GM12878 (cell line): ENCODE measurements at regions not wholly inside any gene's neighbourhood (a gene's known extent, or its start where the extent isn't known, plus 50 kb on each side); places are given as distances from the start of the nearest gene placed in this dataset.

Experiments used
- ATAC-seq: fragments of 200-7000 bp; cut with Tn5 transposase; 3 replicates; pipeline ENCODE4 v1.9.1; 2020; ENCODE audit warnings: mild to moderate bottlenecking, moderate library complexity
- BruUV-seq: library from RNA; stranded (reverse); fragments of 400-500 nt; replicated peaks from 2 replicates; lab custom pipeline; 2021; lab: Mats Ljungman, UMichigan
- CTCF ChIA-PET: fragments of 300-600 bp; sonication (Branson Sonifier 250); formaldehyde crosslinking; extraction: SDS; loops from one replicate; lab custom pipeline; 2021; ENCODE audit warnings: inconsistent platforms; lab: Yijun Ruan, JAX
- POLR2A ChIA-PET: fragments of 350-600 bp; formaldehyde crosslinking; extraction: SDS; loops from one replicate; lab custom pipeline; 2021; ENCODE audit warnings: inconsistent platforms; lab: Charles Lee
- RAD21 ChIA-PET: fragments of 300-600 bp; sonication (Branson Sonifier 250); formaldehyde crosslinking; loops from one replicate; lab custom pipeline; 2023; ENCODE audit warnings: antibody characterized with exemption; ENCODE audit not compliant: unreplicated experiment; lab: Charles Lee
- SMC1A ChIA-PET: fragments of 300-600 bp; sonication (Branson Sonifier 250); formaldehyde crosslinking; loops from one replicate; lab custom pipeline; 2023; ENCODE audit not compliant: unreplicated experiment, uncharacterized antibody; lab: Charles Lee
- DNase-seq: peaks from one replicate; pipeline ENCODE4 v3.0.0-alpha.2; 2011; ENCODE audit warnings: low read depth, low spot score
- FAIRE-seq: peaks from 3 replicates; lab custom pipeline; 2011; peaks lifted over from hg19 to GRCh38; lab: Jason Lieb, UNC
- H2AFZ ChIP-seq: 2 replicates; pipeline ENCODE4 v1.6.0; 2011; ENCODE audit warnings: low read depth, low read length, control low read depth; ENCODE audit not compliant: control insufficient read depth
- H3K27ac ChIP-seq: 2 replicates; pipeline ENCODE4 v1.5.1; 2011; ENCODE audit warnings: control low read depth; ENCODE audit not compliant: control insufficient read depth, insufficient read depth
- H3K27me3 ChIP-seq, 2 experiments: replicated peaks in 1 of 2; 2 replicates each; pipeline versions ENCODE4 v1.6.0 to v1.6.1; 2011; ENCODE audit warnings: low read length in 1 of 2; ENCODE audit not compliant: control insufficient read depth in 2 of 2, insufficient read depth in 2 of 2
- H3K36me3 ChIP-seq, 2 experiments: 2 replicates each; pipeline ENCODE4 v1.5.1; 2011; ENCODE audit warnings: low read length in 1 of 2; ENCODE audit not compliant: control insufficient read depth in 2 of 2, insufficient read depth in 2 of 2
- H3K4me1 ChIP-seq: 2 replicates; pipeline ENCODE4 v1.6.1; 2011; ENCODE audit warnings: mild to moderate bottlenecking, low read length, moderate library complexity, mixed read lengths; ENCODE audit not compliant: control insufficient read depth, insufficient read depth
- H3K4me2 ChIP-seq: 2 replicates; pipeline ENCODE4 v1.6.0; 2011; ENCODE audit warnings: control low read depth; ENCODE audit not compliant: control insufficient read depth, insufficient read depth
- H3K4me3 ChIP-seq: fragments of 200-600 bp; sonication (generic); 2 replicates; pipeline ENCODE4 v1.5.1; 2016
- H3K79me2 ChIP-seq: 2 replicates; pipeline ENCODE4 v1.6.0; 2011; ENCODE audit warnings: low read length; ENCODE audit not compliant: control insufficient read depth, insufficient read depth
- H3K9ac ChIP-seq: 2 replicates; pipeline ENCODE4 v1.8.0; 2011; ENCODE audit warnings: low read length, control low read depth, mixed read lengths; ENCODE audit not compliant: control insufficient read depth, insufficient read depth
- H3K9me3 ChIP-seq: replicated peaks from 3 replicates; pipeline ENCODE4 v1.5.1; 2011; ENCODE audit warnings: mild to moderate bottlenecking, low read length; ENCODE audit not compliant: control insufficient read depth, insufficient read depth
- H4K20me1 ChIP-seq: 2 replicates; pipeline ENCODE4 v1.6.0; 2011; ENCODE audit not compliant: control insufficient read depth, insufficient read depth
- BCL3 ChIP-seq: IDR thresholded peaks from 2 replicates; pipeline ENCODE4 v1.6.1; 2011; ENCODE audit warnings: borderline replicate concordance, low read depth, mild to moderate bottlenecking, moderate library complexity, low read length; ENCODE audit not compliant: insufficient read depth, poor library complexity, severe bottlenecking
- CTCF ChIP-seq, 3 experiments: IDR thresholded peaks in 2 of 3; conservative IDR thresholded peaks in 1 of 3; 2 replicates each; pipeline ENCODE4 v1.5.1; 2011; ENCODE audit warnings: low read depth in 3 of 3, low read length in 3 of 3, mild to moderate bottlenecking in 3 of 3, control low read depth in 2 of 3, moderate library complexity in 2 of 3, inconsistent platforms in 1 of 3, mixed read lengths in 1 of 3; ENCODE audit not compliant: control insufficient read depth in 2 of 3, insufficient read depth in 1 of 3; ENCODE audit errors: extremely low read depth in 1 of 3
- FOXM1 ChIP-seq: IDR thresholded peaks from 2 replicates; pipeline ENCODE4 v1.6.1; 2012; ENCODE audit warnings: low read depth, mild to moderate bottlenecking, inconsistent platforms, low read length, moderate library complexity
- HDAC2 ChIP-seq: fragments of 200-600 bp; sonication (generic); IDR thresholded peaks from 2 replicates; pipeline ENCODE4 v1.6.1; 2017
- HDAC6 ChIP-seq: fragments of 200-600 bp; sonication (generic); IDR thresholded peaks from one replicate; pipeline ENCODE4 v1.8.0; 2017; ENCODE audit warnings: antibody characterized with exemption; ENCODE audit not compliant: unreplicated experiment
- KLF5 ChIP-seq: fragments of 450-650 bp; IDR thresholded peaks from 2 replicates; pipeline ENCODE4 v1.6.1; 2014; ENCODE audit warnings: mild to moderate bottlenecking; ENCODE audit not compliant: partially characterized antibody
- MYB ChIP-seq: fragments of 150-350 bp; IDR thresholded peaks from 2 replicates; pipeline ENCODE4 v1.6.1; 2014; ENCODE audit warnings: mild to moderate bottlenecking, low read depth, low read length, borderline replicate concordance
- NKRF ChIP-seq: fragments of 450-650 bp; conservative IDR thresholded peaks from 2 replicates; pipeline ENCODE4 v1.6.1; 2017; ENCODE audit warnings: mild to moderate bottlenecking, moderate library complexity
- PAX8 ChIP-seq: fragments of 450-650 bp; IDR thresholded peaks from 2 replicates; pipeline ENCODE4 v1.6.1; 2017; ENCODE audit warnings: mild to moderate bottlenecking, moderate library complexity
- POLR2AphosphoS2 ChIP-seq: IDR thresholded peaks from 2 replicates; pipeline ENCODE4 v1.6.1; 2011; ENCODE audit warnings: low read depth, mild to moderate bottlenecking, low read length, improper control_type of control experiment, moderate library complexity
- RCOR1 ChIP-seq: conservative IDR thresholded peaks from 2 replicates; pipeline ENCODE4 v1.6.1; 2012; ENCODE audit warnings: low read depth, low read length, improper control_type of control experiment
- SREBF2 ChIP-seq: IDR thresholded peaks from 2 replicates; pipeline ENCODE4 v1.6.1; 2012; ENCODE audit warnings: mild to moderate bottlenecking, low read length
- YY1 ChIP-seq: IDR thresholded peaks from 2 replicates; pipeline ENCODE4 v1.6.1; 2011; ENCODE audit warnings: low read depth, mild to moderate bottlenecking, low read length
- ZNF384 ChIP-seq: IDR thresholded peaks from 2 replicates; pipeline ENCODE4 v1.6.1; 2012; ENCODE audit warnings: low read depth, mild to moderate bottlenecking, low read length, improper control_type of control experiment, borderline replicate concordance
- ZNF622 ChIP-seq: fragments of 450-650 bp; IDR thresholded peaks from 2 replicates; pipeline ENCODE4 v1.6.1; 2017; ENCODE audit warnings: mild to moderate bottlenecking, inconsistent platforms
- WGBS: methylation state at CpG from one replicate; pipeline ENCODE4 v1.1.6; 2016; ENCODE audit warnings: low lambda C conversion rate; ENCODE audit not compliant: insufficient replicate concordance, insufficient coverage; ENCODE audit errors: missing lambda C conversion rate; 5-methylcytosine and 5-hydroxymethylcytosine counted together
- in situ Hi-C: fragments of 300-500 bp; cut with MboI; formaldehyde crosslinking; loops from 9 replicates; pipeline ENCODE4 v1.14.3; 2018; ENCODE audit warnings: mixed read lengths
- intact Hi-C: fragments of 100-400 bp; cut with micrococcal nuclease; formaldehyde crosslinking; loops from one replicate; pipeline ENCODE4 v1.14.2; 2022; ENCODE audit not compliant: unreplicated experiment
- TF ChIP-seq, protein P1 (sequence below): fragments of 450-650 bp; IDR thresholded peaks from 2 replicates; pipeline ENCODE4 v1.6.1; 2017; ENCODE audit warnings: mild to moderate bottlenecking

DNA sequence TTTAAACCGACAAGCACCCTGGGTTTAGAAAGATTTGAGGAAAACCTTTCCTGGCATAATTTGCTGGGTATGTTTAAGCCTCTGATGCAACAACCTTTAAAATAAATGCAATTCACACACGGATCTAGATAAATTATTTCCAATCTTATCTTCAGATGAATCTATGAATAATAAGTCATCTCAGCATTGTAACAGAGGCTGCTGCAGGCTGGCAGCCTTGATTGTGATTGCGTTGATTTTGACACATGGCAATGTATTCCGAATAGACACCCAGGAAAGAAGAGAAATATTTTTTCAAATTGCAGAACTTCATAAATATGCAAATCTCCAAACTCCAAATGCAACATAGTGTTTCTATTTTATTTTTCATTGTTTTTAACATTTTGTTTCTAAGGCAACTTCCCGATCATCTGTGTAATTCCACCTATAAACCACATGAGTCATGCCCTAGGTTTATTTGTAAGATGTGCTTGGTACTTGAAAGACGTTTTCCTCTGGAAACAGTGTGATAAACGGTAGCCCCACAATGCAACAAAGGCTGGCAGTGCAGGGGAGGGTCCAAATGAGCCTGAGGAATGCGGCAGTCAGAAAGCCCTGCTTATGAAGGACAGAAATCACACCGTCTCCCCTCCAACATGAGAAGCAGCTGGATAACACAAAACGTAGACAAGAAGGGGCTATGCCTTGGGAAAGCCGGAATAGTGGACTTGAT, 359.0 kb downstream of the BRD1 start:
- no peaks in the 10 kb centered on the region for H3K79me2 ChIP-seq
- intact Hi-C loops (no loop called here), in situ Hi-C loops (no loop called here)
- H3K4me2 ChIP-seq, result no peak overlapping the region
- H2AFZ ChIP-seq, result no peak overlapping the region
- DNase-seq, result no peak
- 45% methylated on average over 11 of the region's 11 CpGs for WGBS
- SMC1A ChIA-PET, result no interaction called here
- TF ChIP-seq CTCF (IDR thresholded peaks at IDR 0.05 in 2 of 3, conservative IDR thresholded peaks at IDR 0.05 in 1 of 3; ENCODE audit: control insufficient read depth in 2 of 3, extremely low read depth in 1 of 3, insufficient read depth in 1 of 3, low read depth in 3 of 3, low read length in 3 of 3) (no peak), HDAC6 (no peak), NKRF (no peak), YY1 (no peak), KLF5 (no peak), SREBF2 (no peak), RCOR1 (no peak), MYB (no peak), HDAC2 (no peak), PAX8 (no peak), FOXM1 (no peak), BCL3 (no peak), POLR2AphosphoS2 (no peak), ZNF622 (no peak), ZNF384 (no peak)
- TF ChIP-seq, protein P1, sequence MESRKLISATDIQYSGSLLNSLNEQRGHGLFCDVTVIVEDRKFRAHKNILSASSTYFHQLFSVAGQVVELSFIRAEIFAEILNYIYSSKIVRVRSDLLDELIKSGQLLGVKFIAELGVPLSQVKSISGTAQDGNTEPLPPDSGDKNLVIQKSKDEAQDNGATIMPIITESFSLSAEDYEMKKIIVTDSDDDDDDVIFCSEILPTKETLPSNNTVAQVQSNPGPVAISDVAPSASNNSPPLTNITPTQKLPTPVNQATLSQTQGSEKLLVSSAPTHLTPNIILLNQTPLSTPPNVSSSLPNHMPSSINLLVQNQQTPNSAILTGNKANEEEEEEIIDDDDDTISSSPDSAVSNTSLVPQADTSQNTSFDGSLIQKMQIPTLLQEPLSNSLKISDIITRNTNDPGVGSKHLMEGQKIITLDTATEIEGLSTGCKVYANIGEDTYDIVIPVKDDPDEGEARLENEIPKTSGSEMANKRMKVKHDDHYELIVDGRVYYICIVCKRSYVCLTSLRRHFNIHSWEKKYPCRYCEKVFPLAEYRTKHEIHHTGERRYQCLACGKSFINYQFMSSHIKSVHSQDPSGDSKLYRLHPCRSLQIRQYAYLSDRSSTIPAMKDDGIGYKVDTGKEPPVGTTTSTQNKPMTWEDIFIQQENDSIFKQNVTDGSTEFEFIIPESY, result no peak
- no TSS peak for BruUV-seq
- H3K4me3 ChIP-seq, result no peak overlapping the region
- no peak overlapping the region for H3K9ac ChIP-seq
- no peaks in the 10 kb centered on the region for H3K36me3 ChIP-seq
- CTCF ChIA-PET, result no interaction called here
- H4K20me1 ChIP-seq, result no peaks in the 10 kb centered on the region
- no peaks in the 10 kb centered on the region for H3K4me1 ChIP-seq
- POLR2A ChIA-PET, result no interaction called here
- no peak for FAIRE-seq
- ATAC-seq, result no peak
- H3K9me3 ChIP-seq, result no peaks in the 10 kb centered on the region; the same call in 2 of the 3 replicates
- H3K27ac ChIP-seq, result no peak overlapping the region
- RAD21 ChIA-PET, result no interaction called here
- no peaks in the 10 kb centered on the region for H3K27me3 ChIP-seq
